HCT116 (cell line): ENCODE measurements at regions not wholly inside any gene's neighbourhood (a gene's known extent, or its start where the extent isn't known, plus 50 kb on each side); places are given as distances from the start of the nearest gene placed in this dataset.

Experiments
- ATAC-seq: fragments of 200-7000 bp; cut with Tn5 transposase; 2 replicates; pipeline ENCODE4 v1.9.1; 2020; ENCODE audit warnings: mild to moderate bottlenecking, moderate library complexity
- BruUV-seq: library from RNA; stranded (reverse); fragments of 400-500 nt; replicated peaks from 2 replicates; lab custom pipeline; 2021; lab: Mats Ljungman, UMichigan
- CTCF ChIA-PET: fragments of 300-600 bp; sonication (Branson Sonifier 250); formaldehyde crosslinking; loops from one replicate; lab custom pipeline; 2021; ENCODE audit warnings: antibody characterized with exemption; lab: Charles Lee
- POLR2A ChIA-PET: fragments of 300-600, 350-600 bp; sonication (Branson Sonifier 250); formaldehyde crosslinking; loops from one replicate; lab custom pipeline; 2021; ENCODE audit warnings: antibody characterized with exemption; lab: Charles Lee
- RAD21 ChIA-PET, 2 experiments: fragments of 300-600 bp; sonication (Branson Sonifier 250); formaldehyde crosslinking; loops; one replicate each; lab custom pipeline; 2023; ENCODE audit warnings: low total read pairs in 2 of 2; ENCODE audit not compliant: uncharacterized antibody in 2 of 2, unreplicated experiment in 2 of 2, low non-redundant PET in 1 of 2; lab: Charles Lee
- DNase-seq: peaks from one replicate; pipeline ENCODE4 v3.0.0-alpha.2; 2010; ENCODE audit warnings: low read depth, low spot score
- H2AFZ ChIP-seq: fragments of 200-600 bp; shearing (Covaris generic), sonication (generic); 2 replicates; pipeline ENCODE4 v1.6.1; 2017; ENCODE audit warnings: low read depth, mixed run types, mixed read lengths, antibody characterized with exemption, low read length; ENCODE audit not compliant: poor library complexity, severe bottlenecking
- H3K27ac ChIP-seq: 2 replicates; pipeline ENCODE4 v1.5.1; 2012; ENCODE audit warnings: low read depth, low read length
- H3K27me3 ChIP-seq: fragments of 200-600 bp; sonication (generic); 2 replicates; pipeline ENCODE4 v1.6.1; 2016; ENCODE audit warnings: mixed run types, low read length, mixed read lengths; ENCODE audit not compliant: insufficient read depth
- H3K36me3 ChIP-seq, 2 experiments: fragments of 200-500 bp in 1 of 2; fragments of 200-600 bp in 1 of 2; sonication (Bioruptor generic) in 1 of 2; sonication (generic) in 1 of 2; 2 replicates each; pipeline versions ENCODE4 v1.5.1 to v1.6.1; 2014 to 2016; ENCODE audit warnings: low read length in 2 of 2, inconsistent platforms in 1 of 2, mixed read lengths in 1 of 2, mixed run types in 1 of 2; ENCODE audit not compliant: insufficient read depth in 2 of 2, control insufficient read depth in 1 of 2
- H3K4me1 ChIP-seq, 2 experiments: fragments of 200-600 bp in 1 of 2; sonication (generic) in 1 of 2; 2 replicates each; pipeline versions ENCODE4 v1.5.1 to v1.6.1; 2012 to 2017; ENCODE audit warnings: low read length in 2 of 2, inconsistent platforms in 1 of 2, mild to moderate bottlenecking in 1 of 2, mixed read lengths in 1 of 2, mixed run types in 1 of 2, moderate library complexity in 1 of 2; ENCODE audit not compliant: insufficient read depth in 2 of 2, control insufficient read depth in 1 of 2
- H3K4me2 ChIP-seq: fragments of 200-600 bp; sonication (generic); 2 replicates; pipeline ENCODE4 v1.6.1; 2017; ENCODE audit warnings: mixed run types, low read length, mixed read lengths
- H3K4me3 ChIP-seq, 2 experiments: fragments of 200-600 bp in 1 of 2; sonication (generic) in 1 of 2; replicated peaks in 1 of 2; 2 replicates each; pipeline ENCODE4 v1.5.1; 2011 to 2016; ENCODE audit warnings: low read length in 2 of 2, control low read depth in 1 of 2, low read depth in 1 of 2, mild to moderate bottlenecking in 1 of 2, mixed read lengths in 1 of 2, mixed run types in 1 of 2
- H3K79me2 ChIP-seq: fragments of 200-600 bp; sonication (generic); 2 replicates; pipeline ENCODE4 v1.6.1; 2017; ENCODE audit warnings: mild to moderate bottlenecking, mixed run types, low read length, moderate library complexity, mixed read lengths; ENCODE audit not compliant: insufficient read depth
- H3K9ac ChIP-seq: fragments of 200-600 bp; sonication (generic); 2 replicates; pipeline ENCODE4 v1.6.1; 2016; ENCODE audit warnings: low read length, mixed read lengths
- H3K9me2 ChIP-seq: fragments of 200-600 bp; sonication (generic), shearing (Covaris generic); 2 replicates; pipeline ENCODE4 v1.6.1; 2017; ENCODE audit warnings: mixed run types, mild to moderate bottlenecking, moderate library complexity; ENCODE audit not compliant: insufficient read depth
- H3K9me3 ChIP-seq, 2 experiments: fragments of 200-500 bp in 1 of 2; fragments of 200-600 bp in 1 of 2; sonication (Bioruptor generic) in 1 of 2; sonication (generic) in 1 of 2; 2 replicates each; pipeline ENCODE4 v1.6.1; 2014 to 2017; ENCODE audit warnings: low read length in 2 of 2, mixed read lengths in 2 of 2, inconsistent platforms in 1 of 2, low read depth in 1 of 2, mild to moderate bottlenecking in 1 of 2, mixed run types in 1 of 2, moderate library complexity in 1 of 2; ENCODE audit not compliant: control insufficient read depth in 1 of 2, insufficient read depth in 1 of 2
- H4K20me1 ChIP-seq: fragments of 200-600 bp; sonication (generic), shearing (Covaris generic); 2 replicates; pipeline ENCODE4 v1.6.1; 2017; ENCODE audit warnings: mixed run types, mild to moderate bottlenecking, moderate library complexity; ENCODE audit not compliant: insufficient read depth
- CEBPB ChIP-seq: IDR thresholded peaks from 2 replicates; pipeline ENCODE4 v1.6.1; 2012; ENCODE audit warnings: low read depth
- CTCF ChIP-seq, 3 experiments: fragments of 200-600 bp in 1 of 3; sonication (generic) in 1 of 3; IDR thresholded peaks in 2 of 3; conservative IDR thresholded peaks in 1 of 3; 2 replicates each; pipeline ENCODE4 v1.5.1; 2012 to 2017; ENCODE audit warnings: low read depth in 2 of 3, low read length in 2 of 3, antibody characterized with exemption in 1 of 3, borderline replicate concordance in 1 of 3, control low read depth in 1 of 3, mild to moderate bottlenecking in 1 of 3, mixed read lengths in 1 of 3, mixed run types in 1 of 3, moderate library complexity in 1 of 3; ENCODE audit not compliant: insufficient read depth in 1 of 3
- EGR1 ChIP-seq: IDR thresholded peaks from 2 replicates; pipeline ENCODE4 v1.6.1; 2012; ENCODE audit warnings: low read depth
- ELF1 ChIP-seq: IDR thresholded peaks from 2 replicates; pipeline ENCODE4 v1.6.1; 2012; ENCODE audit warnings: low read depth, borderline replicate concordance
- FOSL1 ChIP-seq: IDR thresholded peaks from 2 replicates; pipeline ENCODE4 v1.6.1; 2012; ENCODE audit warnings: low read depth
- JUND ChIP-seq: IDR thresholded peaks from 2 replicates; pipeline ENCODE4 v1.6.1; 2012
- MAX ChIP-seq: IDR thresholded peaks from 2 replicates; pipeline ENCODE4 v1.6.1; 2012
- POLR2A ChIP-seq: IDR thresholded peaks from 2 replicates; pipeline ENCODE4 v1.7.0; 2011; ENCODE audit warnings: borderline replicate concordance; ENCODE audit not compliant: insufficient read depth, insufficient read length; ENCODE audit errors: extremely low read depth
- POLR2AphosphoS5 ChIP-seq: IDR thresholded peaks from 2 replicates; pipeline ENCODE4 v1.6.1; 2011; ENCODE audit warnings: mild to moderate bottlenecking, low read depth, low read length, moderate library complexity
- RAD21 ChIP-seq: IDR thresholded peaks from 2 replicates; pipeline ENCODE4 v1.6.1; 2012; ENCODE audit warnings: low read depth, mild to moderate bottlenecking
- REST ChIP-seq: IDR thresholded peaks from 2 replicates; pipeline ENCODE4 v1.6.1; 2012; ENCODE audit warnings: low read depth
- SP1 ChIP-seq: IDR thresholded peaks from 2 replicates; pipeline ENCODE4 v1.6.1; 2012; ENCODE audit warnings: low read depth
- SRF ChIP-seq: IDR thresholded peaks from 2 replicates; pipeline ENCODE4 v1.6.1; 2012; ENCODE audit warnings: low read depth
- ZBTB33 ChIP-seq: IDR thresholded peaks from 2 replicates; pipeline ENCODE4 v1.6.1; 2011; ENCODE audit warnings: mild to moderate bottlenecking, low read length, moderate library complexity; ENCODE audit not compliant: insufficient replicate concordance; ENCODE audit errors: extremely low read depth
- ZFX ChIP-seq: fragments of 450-650 bp; IDR thresholded peaks from 2 replicates; pipeline ENCODE4 v1.6.1; 2017
- ZNF274 ChIP-seq: fragments of 200-500 bp; sonication (Bioruptor generic); IDR thresholded peaks from 2 replicates; pipeline ENCODE4 v1.6.1; 2014; ENCODE audit warnings: mild to moderate bottlenecking, low read depth, low read length, inconsistent platforms
- intact Hi-C: fragments of 100-400 bp; cut with micrococcal nuclease; formaldehyde crosslinking; loops from 2 replicates; pipeline ENCODE4 v1.10.0; 2022

GRCh38 chr14:30484976-30485375, 74.0 kb upstream of the G2E3 start:
- no TSS peak for BruUV-seq
- H3K27me3 ChIP-seq, result no peaks in the 10 kb centered on the region; the same call in 1 of the 2 replicates
- TF ChIP-seq RAD21, result no peak
- TF ChIP-seq CTCF (IDR thresholded peaks at IDR 0.05 in 2 of 3, conservative IDR thresholded peaks at IDR 0.05 in 1 of 3; ENCODE audit: borderline replicate concordance in 1 of 3, insufficient read depth in 1 of 3, low read depth in 2 of 3, low read length in 2 of 3), result no peak
- no peak for TF ChIP-seq ZFX
- TF ChIP-seq EGR1, result no peak
- no peak for TF ChIP-seq JUND
- TF ChIP-seq ZBTB33, result no peak
- no peak for TF ChIP-seq POLR2A
- TF ChIP-seq ELF1, result no peak
- TF ChIP-seq ZNF274, result no peak
- TF ChIP-seq MAX, result no peak
- TF ChIP-seq SP1, result no peak
- no peak for TF ChIP-seq REST
- no peak for TF ChIP-seq POLR2AphosphoS5
- no peak for TF ChIP-seq CEBPB
- no peak for TF ChIP-seq SRF
- TF ChIP-seq FOSL1, result no peak
- TF ChIP-seq, all 23 proteins: peak for 0
- Histone ChIP-seq H3K9me3 (no peaks in the 10 kb centered on the region), H3K9ac (no peak overlapping the region), H4K20me1 (no peaks in the 10 kb centered on the region), H3K4me1 (no peaks in the 10 kb centered on the region), H3K79me2 (no peaks in the 10 kb centered on the region), H3K4me2 (no peak overlapping the region), H2AFZ (no peak overlapping the region), H3K36me3 (no peaks in the 10 kb centered on the region), H3K27ac (no peak overlapping the region), H3K4me3 (no peak overlapping the region), H3K9me2 (no peaks in the 10 kb centered on the region)
- RAD21 ChIA-PET, result no interaction called here
- no peak for DNase-seq
- CTCF ChIA-PET, result interaction anchor here (0.5 kb wide), 1 partner anchor 490 kb away, joined by 4 read pairs; no protein-coding TSS in a partner anchor
- intact Hi-C loops, result no loop called here
- POLR2A ChIA-PET, result interaction anchor here (0.9 kb wide), 1 partner anchor 23 kb away, joined by 3 read pairs; no protein-coding TSS in a partner anchor
- no peak for ATAC-seq
